ENCODE measurements at regions not wholly inside any gene's neighbourhood (a gene's known extent, or its start where the extent isn't known, plus 50 kb on each side); places are given as distances from the start of the nearest gene placed in this dataset.

DNA sequence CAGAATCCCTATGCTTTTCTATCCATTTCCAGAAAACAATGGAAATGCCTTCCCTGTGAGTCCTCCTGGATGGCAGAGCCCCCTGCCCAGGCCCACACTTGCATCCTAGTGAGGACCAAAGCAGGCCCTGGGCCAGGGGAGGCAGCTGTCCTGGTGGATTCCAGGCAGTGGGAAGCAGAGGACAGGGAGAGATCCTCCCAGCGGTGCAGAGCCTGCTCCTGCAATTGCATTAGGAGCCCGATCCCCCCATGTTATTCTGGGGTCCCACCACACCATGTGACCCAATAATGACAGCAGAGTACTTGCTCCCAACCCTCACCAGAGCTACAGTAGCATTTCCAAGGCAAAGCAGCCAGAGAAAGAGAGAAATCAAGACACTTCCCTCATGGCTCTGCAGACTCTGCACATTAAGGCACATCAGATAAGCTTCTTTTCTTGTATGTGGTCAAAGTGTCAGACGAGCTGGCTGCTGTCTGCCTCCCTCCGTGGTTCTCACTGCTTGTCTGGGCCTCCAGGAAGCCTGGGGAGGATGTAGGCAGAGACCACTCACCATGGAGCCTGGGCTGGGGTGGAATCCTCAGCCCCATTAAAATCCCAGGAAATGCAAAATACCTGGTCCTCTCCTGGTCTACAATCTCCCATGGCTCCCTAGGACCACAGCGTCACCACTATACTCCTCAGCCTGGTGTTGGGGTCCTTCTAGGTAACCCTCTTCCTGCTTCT lies 54.9 kb upstream of the RUNX3 start:
- DNase-seq (ENCODE audit: low read depth), result no peak

DNA sequence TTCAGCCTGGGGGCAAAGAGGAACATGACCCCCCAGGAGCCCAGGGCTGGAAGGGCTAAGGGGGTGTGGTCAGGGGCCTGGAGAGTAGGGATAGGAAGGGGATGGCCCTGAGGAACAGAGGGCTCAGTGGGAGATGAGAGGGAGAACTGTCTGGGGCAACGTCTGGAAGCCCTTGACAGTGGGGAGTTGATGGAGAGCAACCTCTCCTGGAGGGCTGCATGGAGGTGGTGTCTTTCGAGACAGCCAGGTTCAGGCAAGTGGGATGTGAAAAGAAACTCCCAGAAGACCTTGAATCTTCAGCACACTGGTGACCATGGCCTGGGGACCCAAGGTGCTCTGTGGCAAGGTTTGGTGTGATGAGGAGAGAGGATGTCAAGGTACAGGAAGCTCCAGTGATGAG lies 54.2 kb upstream of the RUNX3 start:
- no peak for DNase-seq (ENCODE audit: low read depth)

DNA sequence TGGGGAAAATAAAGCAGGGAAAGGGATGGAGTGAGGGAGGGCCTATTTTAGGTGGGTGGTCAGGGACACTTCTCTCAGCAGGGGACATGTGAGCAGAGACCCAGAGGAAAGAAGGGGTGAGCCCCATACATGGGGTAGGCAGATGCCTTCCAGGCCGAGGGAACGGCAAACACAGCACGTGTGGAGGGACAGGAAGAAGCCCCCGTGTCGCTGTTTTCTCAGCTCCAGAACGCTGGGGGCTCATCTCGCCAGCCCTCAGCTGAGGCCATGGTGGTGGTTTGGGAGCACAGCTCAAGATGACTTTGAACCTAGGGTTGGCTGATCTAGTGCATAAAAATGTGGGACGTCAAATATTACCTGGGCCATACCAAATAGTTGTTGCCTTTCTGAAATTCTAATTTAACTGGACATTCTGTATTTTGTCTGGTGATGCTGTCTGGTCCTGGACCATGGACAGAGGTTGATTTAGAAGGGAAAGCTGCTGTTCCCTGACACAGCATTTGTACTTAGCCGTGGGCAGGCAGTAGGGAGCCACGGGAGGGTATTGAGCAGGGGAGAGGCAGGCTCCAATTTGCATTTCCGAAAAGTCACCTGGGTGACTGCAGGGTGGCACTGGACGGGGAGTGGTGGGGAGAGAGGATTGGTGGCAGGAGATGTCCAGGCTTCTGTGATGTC lies 53.1 kb upstream of the RUNX3 start:
- no peak for DNase-seq (ENCODE audit: low read depth)

- no peak for DNase-seq (ENCODE audit: low read depth)
Measured at GRCh38 chr1:24981631-24982005, 51.5 kb upstream of the RUNX3 start.

- no peak for DNase-seq (ENCODE audit: low read depth)
Measured at GRCh38 chr1:24980836-24981630, 51.0 kb upstream of the RUNX3 start.
